HUES64 (cell line): ENCODE measurements at regions not wholly inside any gene's neighbourhood (a gene's known extent, or its start where the extent isn't known, plus 50 kb on each side); places are given as distances from the start of the nearest gene placed in this dataset.
"Not testable (repeated sequence)": the region's sequence is repeated elsewhere in the genome, so short reads cannot be mapped to it uniquely, and the experiment has no call there.

Experiments used
- H3K27ac ChIP-seq: 2 replicates; pipeline ENCODE4 v1.7.0; 2013; ENCODE audit warnings: low read depth, low read length, inconsistent platforms
- H3K27me3 ChIP-seq: 2 replicates; pipeline ENCODE4 v1.6.1; 2013; ENCODE audit warnings: mild to moderate bottlenecking, low read length; ENCODE audit not compliant: insufficient read depth
- H3K36me3 ChIP-seq: 2 replicates; pipeline ENCODE4 v1.6.1; 2013; ENCODE audit warnings: mild to moderate bottlenecking, low read length; ENCODE audit not compliant: insufficient read depth
- H3K4me1 ChIP-seq: 2 replicates; pipeline ENCODE4 v1.6.1; 2013; ENCODE audit warnings: mild to moderate bottlenecking, low read length, moderate library complexity; ENCODE audit not compliant: insufficient read depth
- H3K4me3 ChIP-seq: 2 replicates; pipeline ENCODE4 v1.5.1; 2013; ENCODE audit warnings: mild to moderate bottlenecking, low read length, moderate library complexity
- H3K9ac ChIP-seq: 2 replicates; pipeline ENCODE4 v1.6.1; 2013; ENCODE audit warnings: mild to moderate bottlenecking, low read depth, low read length
- H3K9me3 ChIP-seq: 2 replicates; pipeline ENCODE4 v1.6.1; 2013; ENCODE audit warnings: low read depth, low read length; ENCODE audit not compliant: insufficient read depth
- WGBS: fragments of 150-250, 120-280 bp; methylation state at CpG from one replicate; pipeline ENCODE4 v1.1.7; 2013; ENCODE audit warnings: missing lambda C conversion rate; 5-methylcytosine and 5-hydroxymethylcytosine counted together

DNA sequence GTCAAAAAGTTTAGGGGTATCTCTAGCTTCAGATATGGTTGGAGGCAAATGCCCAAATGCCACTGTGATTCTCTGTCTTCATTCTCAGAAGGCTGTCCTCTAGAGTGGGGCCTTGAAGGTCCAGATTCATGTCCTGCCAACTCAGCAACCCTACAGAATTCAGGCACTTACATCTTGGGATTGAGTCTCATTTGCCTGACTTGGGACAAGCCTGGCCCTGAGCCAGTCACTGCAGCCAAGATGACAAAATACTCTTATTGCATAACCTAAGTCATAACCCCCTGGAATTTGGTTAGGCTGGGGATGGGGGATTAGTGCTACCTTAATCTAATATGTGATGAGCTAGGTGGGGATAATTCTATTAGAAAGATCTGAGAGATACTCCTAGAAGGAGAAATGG is 100.5 kb downstream of the AREG start:
- H3K36me3 ChIP-seq: no peaks in the 10 kb centered on the region
- H3K9me3 ChIP-seq: no peaks in the 10 kb centered on the region
- H3K27me3 ChIP-seq: no peaks in the 10 kb centered on the region
- H3K4me1 ChIP-seq: peaks cover 42% of the 10 kb centered on the region
- no peak overlapping the region for H3K27ac ChIP-seq
- no peak overlapping the region for H3K9ac ChIP-seq
- H3K4me3 ChIP-seq: no peak overlapping the region

DNA sequence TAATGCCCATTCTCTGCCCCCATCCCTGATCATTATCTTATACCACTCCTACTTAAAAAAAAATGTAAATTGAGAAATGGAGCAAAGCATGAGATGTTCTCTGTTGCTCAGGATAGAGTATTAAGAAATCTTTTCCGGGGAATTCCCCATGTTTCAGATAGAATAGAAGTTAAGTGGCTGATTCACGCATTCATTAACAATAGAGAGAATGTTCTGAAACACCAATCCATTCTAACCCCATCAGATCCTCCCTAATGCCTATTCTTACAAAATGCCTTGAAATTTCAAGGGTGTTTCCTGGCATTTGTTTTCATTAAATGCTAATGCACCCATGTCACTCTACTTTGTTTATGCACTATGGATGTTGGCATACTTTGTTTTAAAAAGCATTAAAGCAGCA is 101.1 kb downstream of the AREG start:
- WGBS: 57% methylated on average over 2 of the region's 2 CpGs
- H3K4me1 ChIP-seq: peaks cover 40% of the 10 kb centered on the region
- no peak overlapping the region for H3K4me3 ChIP-seq
- H3K27ac ChIP-seq: no peak overlapping the region
- no peak overlapping the region for H3K9ac ChIP-seq
- H3K27me3 ChIP-seq: no peaks in the 10 kb centered on the region
- H3K36me3 ChIP-seq: no peaks in the 10 kb centered on the region
- H3K9me3 ChIP-seq: no peaks in the 10 kb centered on the region

DNA sequence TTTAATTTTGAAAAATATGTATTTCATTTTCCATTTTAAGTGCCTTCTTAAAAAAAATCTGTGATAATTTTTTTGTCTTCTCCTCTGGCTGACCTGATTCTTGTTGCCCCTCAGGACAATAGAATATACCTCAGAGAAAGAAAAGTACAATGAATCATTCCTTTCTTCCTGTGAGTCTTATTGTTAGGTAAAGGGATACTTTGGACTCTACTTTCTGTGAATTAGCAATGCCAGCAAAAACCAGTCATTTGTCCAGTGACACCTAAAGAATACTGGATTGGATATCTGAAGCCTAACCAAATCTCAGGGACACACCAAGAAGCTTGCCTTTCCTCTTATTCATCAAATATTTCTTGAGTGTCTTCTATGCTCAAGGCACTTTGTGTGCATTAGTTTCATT is 102.1 kb downstream of the AREG start:
- Histone ChIP-seq H3K36me3 (no peaks in the 10 kb centered on the region), H3K9ac (no peak overlapping the region), H3K4me3 (no peak overlapping the region), H3K4me1 (peaks cover 40% of the 10 kb centered on the region), H3K9me3 (no peaks in the 10 kb centered on the region), H3K27me3 (no peaks in the 10 kb centered on the region), H3K27ac (no peak overlapping the region)

DNA sequence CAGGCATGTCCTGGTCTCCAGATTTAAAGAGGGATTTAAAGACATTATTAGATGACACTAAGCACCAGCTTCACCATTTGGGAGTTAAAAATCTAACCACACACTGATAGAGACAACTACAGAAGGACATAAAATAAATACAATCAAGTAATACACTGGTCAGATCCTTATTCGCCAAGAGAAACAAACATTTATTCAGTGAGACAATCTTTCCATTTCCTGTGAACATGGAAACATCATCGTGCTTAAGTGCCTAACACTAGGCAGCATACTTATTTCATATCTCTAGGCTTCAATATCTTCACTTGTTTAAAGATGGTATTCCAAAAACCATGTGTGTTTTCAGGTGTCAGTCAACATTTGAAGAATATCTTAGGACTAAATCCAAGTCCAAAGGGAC is 103.6 kb downstream of the AREG start:
- Histone ChIP-seq H3K27ac (no peak overlapping the region), H3K4me1 (peaks cover 35% of the 10 kb centered on the region), H3K9me3 (no peaks in the 10 kb centered on the region), H3K9ac (no peak overlapping the region), H3K4me3 (no peak overlapping the region), H3K36me3 (no peaks in the 10 kb centered on the region), H3K27me3 (no peaks in the 10 kb centered on the region)
- WGBS: 92% methylated on average over 2 of the region's 2 CpGs

DNA sequence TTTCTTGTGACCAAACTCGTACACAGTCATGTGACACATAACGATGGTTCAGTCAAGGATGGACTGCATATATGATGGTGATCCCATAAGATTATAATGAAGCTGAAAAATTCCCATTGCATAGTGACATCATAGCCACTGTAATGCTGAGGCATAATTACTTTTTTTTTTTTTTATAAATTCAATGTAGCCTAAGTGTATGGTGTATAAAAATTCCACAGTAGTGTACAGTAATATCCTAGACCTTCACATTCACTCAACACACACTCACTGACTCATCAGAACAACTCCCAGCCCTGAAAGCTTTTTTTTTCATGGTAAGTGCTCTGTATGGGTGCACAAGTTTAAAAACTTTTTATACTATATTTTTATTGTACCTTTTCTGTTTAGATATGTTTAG is 105.0 kb downstream of the AREG start:
- H3K4me1 ChIP-seq: peaks cover 22% of the 10 kb centered on the region; the same call in 1 of the 2 replicates
- WGBS: 97% methylated on average over 2 of the region's 2 CpGs
- no peak overlapping the region for H3K4me3 ChIP-seq
- no peaks in the 10 kb centered on the region for H3K36me3 ChIP-seq
- no peak overlapping the region for H3K9ac ChIP-seq
- no peaks in the 10 kb centered on the region for H3K9me3 ChIP-seq
- H3K27me3 ChIP-seq: no peaks in the 10 kb centered on the region
- H3K27ac ChIP-seq: no peak overlapping the region

DNA sequence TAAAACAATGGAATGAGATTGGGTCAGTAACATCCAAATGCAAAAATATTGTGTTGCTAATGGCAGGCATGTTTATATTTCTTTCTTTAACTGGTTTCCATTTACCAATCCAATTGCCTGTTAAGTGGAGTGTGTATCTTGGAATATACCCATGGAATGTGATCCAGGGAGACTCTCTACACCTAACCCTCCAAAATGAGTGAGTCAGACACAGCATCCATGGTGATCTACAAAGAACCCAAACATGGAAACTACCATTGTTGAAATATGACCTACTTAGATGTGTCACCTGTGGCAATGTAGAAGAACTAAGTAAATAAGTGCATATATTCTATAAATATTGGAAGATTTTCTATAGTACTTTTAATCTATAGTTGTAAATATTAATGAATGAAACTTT is 110.3 kb downstream of the AREG start:
- no peak overlapping the region for H3K4me3 ChIP-seq
- H3K27ac ChIP-seq: no peak overlapping the region
- no peaks in the 10 kb centered on the region for H3K36me3 ChIP-seq
- H3K9ac ChIP-seq: no peak overlapping the region
- H3K9me3 ChIP-seq: no peaks in the 10 kb centered on the region
- H3K4me1 ChIP-seq: peaks cover 10% of the 10 kb centered on the region; the same call in 1 of the 2 replicates
- H3K27me3 ChIP-seq: no peaks in the 10 kb centered on the region

DNA sequence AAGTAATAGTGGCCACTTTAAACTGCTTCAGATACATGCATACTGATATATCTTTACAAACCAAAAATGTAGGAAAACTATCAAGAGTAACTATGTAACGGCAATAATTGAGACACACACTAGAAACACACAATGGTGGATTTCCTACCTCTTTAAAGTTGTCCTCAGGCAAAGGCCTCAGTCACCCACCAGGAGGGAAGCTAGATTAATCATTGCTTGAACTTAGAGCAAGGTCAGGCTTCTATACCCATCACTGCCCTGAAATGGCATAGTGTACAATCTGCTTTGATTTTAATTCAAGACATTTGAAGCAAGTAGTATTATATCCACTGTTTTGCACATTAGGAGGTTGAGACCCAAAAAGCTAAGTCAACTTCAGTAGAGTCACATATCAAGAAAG is 110.9 kb downstream of the AREG start:
- H3K9ac ChIP-seq: no peak overlapping the region
- peaks cover 10% of the 10 kb centered on the region; the same call in 1 of the 2 replicates for H3K4me1 ChIP-seq
- no peak overlapping the region for H3K27ac ChIP-seq
- WGBS: 100% methylated on average over 1 of the region's 1 CpG
- H3K36me3 ChIP-seq: no peaks in the 10 kb centered on the region
- H3K9me3 ChIP-seq: no peaks in the 10 kb centered on the region
- H3K4me3 ChIP-seq: no peak overlapping the region
- no peaks in the 10 kb centered on the region for H3K27me3 ChIP-seq

DNA sequence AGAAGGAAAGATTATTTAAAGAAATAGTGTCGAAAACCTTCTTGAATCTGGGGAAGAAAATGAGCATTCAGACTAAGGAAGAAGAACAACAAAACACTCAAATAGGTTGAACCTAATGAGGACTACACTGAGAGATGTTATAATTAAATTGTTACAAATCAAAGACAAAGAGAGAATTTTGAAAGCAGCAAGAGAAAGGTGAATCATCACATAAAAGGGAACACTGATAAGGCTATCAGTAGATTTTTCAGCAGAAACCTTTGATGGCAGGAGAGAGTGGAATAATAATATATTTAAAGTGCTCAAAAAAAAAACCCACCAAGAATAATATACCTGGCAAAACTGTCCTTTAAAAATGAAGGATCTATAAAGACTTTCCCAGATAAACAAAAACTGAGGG is 114.9 kb downstream of the AREG start:
- Histone ChIP-seq H3K4me3 (no peak overlapping the region), H3K9me3 (peaks cover 6% of the 10 kb centered on the region; the same call in 1 of the 2 replicates), H3K27me3 (no peaks in the 10 kb centered on the region), H3K27ac (no peak overlapping the region), H3K9ac (no peak overlapping the region), H3K36me3 (no peaks in the 10 kb centered on the region), H3K4me1 (peaks cover 10% of the 10 kb centered on the region; the same call in 1 of the 2 replicates)
- WGBS: 0% methylated on average over 1 of the region's 1 CpG

DNA sequence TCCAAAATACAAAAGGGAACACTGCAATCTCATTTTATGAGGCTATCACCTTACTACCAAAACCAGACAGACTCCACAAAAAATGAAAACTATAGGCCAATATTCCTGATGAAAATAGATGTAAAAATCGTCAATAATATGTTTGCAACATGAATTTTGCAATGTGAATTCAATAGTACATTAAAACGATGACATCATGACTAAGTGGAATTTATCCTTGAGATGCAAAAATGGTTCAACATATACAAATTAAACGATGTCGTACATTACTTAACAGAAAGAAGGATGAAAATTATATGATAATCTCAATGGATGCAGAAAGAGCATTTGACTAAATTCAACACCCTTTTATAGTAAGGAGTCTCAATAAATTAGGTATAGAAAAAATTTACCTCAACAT is 123.0 kb downstream of the AREG start:
- no peaks in the 10 kb centered on the region for H3K4me1 ChIP-seq
- H3K27ac ChIP-seq: no peak overlapping the region
- 95% methylated on average over 2 of the region's 4 CpGs for WGBS
- H3K9ac ChIP-seq: no peak overlapping the region
- H3K27me3 ChIP-seq: no peaks in the 10 kb centered on the region
- H3K4me3 ChIP-seq: no peak overlapping the region
- H3K36me3 ChIP-seq: no peaks in the 10 kb centered on the region
- peaks cover 6% of the 10 kb centered on the region for H3K9me3 ChIP-seq

DNA sequence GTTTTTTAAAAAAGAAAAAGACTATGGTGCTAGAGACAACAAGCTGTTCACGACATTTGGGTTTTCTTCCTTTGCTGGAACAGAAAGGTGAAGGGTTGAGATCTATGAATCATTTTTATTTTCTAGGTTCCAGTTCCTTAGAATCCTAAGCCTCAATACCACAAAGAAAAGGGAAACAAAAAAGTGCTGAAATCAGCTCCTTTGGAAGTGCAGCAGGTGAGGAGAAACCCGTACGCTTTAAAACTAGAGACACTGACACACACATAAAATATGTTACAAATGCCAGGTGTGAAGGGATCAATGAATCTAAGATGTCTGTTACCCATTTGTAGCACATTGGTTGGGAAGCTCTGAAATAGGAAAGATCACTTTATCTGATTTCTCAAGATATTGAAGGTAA is 125.2 kb downstream of the AREG start:
- H3K9me3 ChIP-seq: peaks cover 2% of the 10 kb centered on the region
- WGBS: 98% methylated on average over 3 of the region's 3 CpGs
- no peaks in the 10 kb centered on the region for H3K36me3 ChIP-seq
- no peak overlapping the region for H3K4me3 ChIP-seq
- no peak overlapping the region for H3K27ac ChIP-seq
- no peak overlapping the region for H3K9ac ChIP-seq
- no peaks in the 10 kb centered on the region for H3K27me3 ChIP-seq
- no peaks in the 10 kb centered on the region for H3K4me1 ChIP-seq

DNA sequence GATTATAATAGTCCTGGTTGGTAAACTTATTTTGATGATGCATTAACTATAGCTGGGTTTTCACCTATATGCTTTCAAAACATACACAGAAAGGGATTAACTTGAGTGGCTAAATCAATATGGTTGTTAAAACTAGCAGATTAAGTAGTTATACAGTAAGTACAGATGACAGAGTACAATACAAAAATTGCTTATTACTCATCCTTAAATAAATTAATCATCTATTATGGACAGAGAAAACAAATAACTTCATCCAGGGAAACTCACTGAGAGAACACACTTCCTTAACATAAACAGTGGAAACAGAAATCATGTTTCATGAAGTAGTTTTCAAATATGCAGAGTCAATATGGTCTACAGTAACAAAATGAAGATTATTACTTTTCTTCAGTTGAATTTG is 133.4 kb downstream of the AREG start:
- H3K4me1 ChIP-seq: no peaks in the 10 kb centered on the region
- H3K27ac ChIP-seq: no peak overlapping the region
- H3K9me3 ChIP-seq: no peaks in the 10 kb centered on the region
- no peaks in the 10 kb centered on the region for H3K27me3 ChIP-seq
- no peak overlapping the region for H3K9ac ChIP-seq
- H3K36me3 ChIP-seq: no peaks in the 10 kb centered on the region
- H3K4me3 ChIP-seq: no peak overlapping the region

DNA sequence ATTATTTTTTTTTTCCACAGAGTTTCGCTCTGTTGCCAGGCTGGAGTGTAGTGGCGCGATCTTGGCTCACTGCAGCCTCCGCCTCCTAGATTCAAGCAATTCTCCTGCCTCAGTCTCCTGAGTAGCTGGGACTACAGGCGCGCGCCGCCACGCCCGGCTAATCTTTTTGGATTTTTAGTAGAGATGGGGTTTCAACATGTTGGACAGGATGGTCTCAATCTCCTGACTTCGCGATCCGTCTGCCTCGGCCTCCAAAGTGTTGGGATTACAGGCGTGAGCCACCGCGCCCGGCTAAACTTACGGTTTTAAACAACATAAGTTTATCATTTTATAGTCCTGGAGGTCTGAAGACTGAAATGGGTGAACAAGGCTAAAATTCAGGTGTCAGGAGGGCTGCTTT is 133.9 kb downstream of the AREG start:
- 92% methylated on average over 19 of the region's 19 CpGs for WGBS
- not testable (repeated sequence) for H3K4me1 ChIP-seq, H3K27me3 ChIP-seq, H3K9ac ChIP-seq, H3K9me3 ChIP-seq, H3K4me3 ChIP-seq, H3K27ac ChIP-seq, H3K36me3 ChIP-seq
